ENCODE measurements at regions not wholly inside any gene's neighbourhood (a gene's known extent, or its start where the extent isn't known, plus 50 kb on each side); places are given as distances from the start of the nearest gene placed in this dataset.

DNA sequence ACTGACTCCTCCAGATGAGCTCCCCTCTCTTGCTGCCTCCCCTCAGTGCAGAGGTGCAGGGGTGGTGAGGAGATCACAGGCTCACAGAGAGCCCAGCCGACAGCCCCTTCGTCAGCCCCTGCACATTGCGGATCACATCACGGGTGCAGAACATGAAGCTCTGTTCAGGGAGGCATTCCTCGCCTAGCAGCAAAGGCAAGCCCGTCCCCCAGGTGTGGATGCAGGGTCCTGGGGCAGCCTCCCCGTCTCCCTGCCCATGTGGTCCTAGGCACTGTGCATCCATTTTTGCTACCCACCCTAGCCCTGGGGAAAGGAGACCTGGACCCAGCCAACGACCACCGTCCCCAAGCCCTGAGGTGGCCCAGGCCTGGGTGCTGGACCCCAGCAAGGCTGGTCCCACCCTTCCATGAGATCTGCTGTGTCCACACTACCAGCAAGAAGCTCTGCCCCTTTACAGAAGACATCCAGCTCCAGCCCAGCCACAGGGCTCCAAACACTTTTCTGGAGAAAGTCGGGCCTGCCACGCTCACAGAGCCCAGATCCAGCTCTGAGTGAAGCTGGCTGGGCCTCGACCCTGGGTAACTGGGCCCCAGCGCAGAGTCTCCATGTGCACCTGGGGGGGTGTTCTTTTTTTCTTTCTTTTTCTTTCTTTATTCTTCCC, 248.7 kb downstream of the NPHP4 start:
- no peak for TF ChIP-seq POLR2AphosphoS5 (IDR thresholded peaks at IDR 0.05; ENCODE audit: low read depth)
- TF ChIP-seq, protein P1, sequence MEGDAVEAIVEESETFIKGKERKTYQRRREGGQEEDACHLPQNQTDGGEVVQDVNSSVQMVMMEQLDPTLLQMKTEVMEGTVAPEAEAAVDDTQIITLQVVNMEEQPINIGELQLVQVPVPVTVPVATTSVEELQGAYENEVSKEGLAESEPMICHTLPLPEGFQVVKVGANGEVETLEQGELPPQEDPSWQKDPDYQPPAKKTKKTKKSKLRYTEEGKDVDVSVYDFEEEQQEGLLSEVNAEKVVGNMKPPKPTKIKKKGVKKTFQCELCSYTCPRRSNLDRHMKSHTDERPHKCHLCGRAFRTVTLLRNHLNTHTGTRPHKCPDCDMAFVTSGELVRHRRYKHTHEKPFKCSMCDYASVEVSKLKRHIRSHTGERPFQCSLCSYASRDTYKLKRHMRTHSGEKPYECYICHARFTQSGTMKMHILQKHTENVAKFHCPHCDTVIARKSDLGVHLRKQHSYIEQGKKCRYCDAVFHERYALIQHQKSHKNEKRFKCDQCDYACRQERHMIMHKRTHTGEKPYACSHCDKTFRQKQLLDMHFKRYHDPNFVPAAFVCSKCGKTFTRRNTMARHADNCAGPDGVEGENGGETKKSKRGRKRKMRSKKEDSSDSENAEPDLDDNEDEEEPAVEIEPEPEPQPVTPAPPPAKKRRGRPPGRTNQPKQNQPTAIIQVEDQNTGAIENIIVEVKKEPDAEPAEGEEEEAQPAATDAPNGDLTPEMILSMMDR (conservative IDR thresholded peaks at IDR 0.05; ENCODE audit: low read depth in 2 of 2) = no peak
- TF ChIP-seq EZH2 (IDR thresholded peaks at IDR 0.05; ENCODE audit: low read depth, unreplicated experiment) = no peak
- TF ChIP-seq, protein P2, sequence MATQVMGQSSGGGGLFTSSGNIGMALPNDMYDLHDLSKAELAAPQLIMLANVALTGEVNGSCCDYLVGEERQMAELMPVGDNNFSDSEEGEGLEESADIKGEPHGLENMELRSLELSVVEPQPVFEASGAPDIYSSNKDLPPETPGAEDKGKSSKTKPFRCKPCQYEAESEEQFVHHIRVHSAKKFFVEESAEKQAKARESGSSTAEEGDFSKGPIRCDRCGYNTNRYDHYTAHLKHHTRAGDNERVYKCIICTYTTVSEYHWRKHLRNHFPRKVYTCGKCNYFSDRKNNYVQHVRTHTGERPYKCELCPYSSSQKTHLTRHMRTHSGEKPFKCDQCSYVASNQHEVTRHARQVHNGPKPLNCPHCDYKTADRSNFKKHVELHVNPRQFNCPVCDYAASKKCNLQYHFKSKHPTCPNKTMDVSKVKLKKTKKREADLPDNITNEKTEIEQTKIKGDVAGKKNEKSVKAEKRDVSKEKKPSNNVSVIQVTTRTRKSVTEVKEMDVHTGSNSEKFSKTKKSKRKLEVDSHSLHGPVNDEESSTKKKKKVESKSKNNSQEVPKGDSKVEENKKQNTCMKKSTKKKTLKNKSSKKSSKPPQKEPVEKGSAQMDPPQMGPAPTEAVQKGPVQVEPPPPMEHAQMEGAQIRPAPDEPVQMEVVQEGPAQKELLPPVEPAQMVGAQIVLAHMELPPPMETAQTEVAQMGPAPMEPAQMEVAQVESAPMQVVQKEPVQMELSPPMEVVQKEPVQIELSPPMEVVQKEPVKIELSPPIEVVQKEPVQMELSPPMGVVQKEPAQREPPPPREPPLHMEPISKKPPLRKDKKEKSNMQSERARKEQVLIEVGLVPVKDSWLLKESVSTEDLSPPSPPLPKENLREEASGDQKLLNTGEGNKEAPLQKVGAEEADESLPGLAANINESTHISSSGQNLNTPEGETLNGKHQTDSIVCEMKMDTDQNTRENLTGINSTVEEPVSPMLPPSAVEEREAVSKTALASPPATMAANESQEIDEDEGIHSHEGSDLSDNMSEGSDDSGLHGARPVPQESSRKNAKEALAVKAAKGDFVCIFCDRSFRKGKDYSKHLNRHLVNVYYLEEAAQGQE (IDR thresholded peaks at IDR 0.05; ENCODE audit: unreplicated experiment) = no peak
- TF ChIP-seq, protein P3, sequence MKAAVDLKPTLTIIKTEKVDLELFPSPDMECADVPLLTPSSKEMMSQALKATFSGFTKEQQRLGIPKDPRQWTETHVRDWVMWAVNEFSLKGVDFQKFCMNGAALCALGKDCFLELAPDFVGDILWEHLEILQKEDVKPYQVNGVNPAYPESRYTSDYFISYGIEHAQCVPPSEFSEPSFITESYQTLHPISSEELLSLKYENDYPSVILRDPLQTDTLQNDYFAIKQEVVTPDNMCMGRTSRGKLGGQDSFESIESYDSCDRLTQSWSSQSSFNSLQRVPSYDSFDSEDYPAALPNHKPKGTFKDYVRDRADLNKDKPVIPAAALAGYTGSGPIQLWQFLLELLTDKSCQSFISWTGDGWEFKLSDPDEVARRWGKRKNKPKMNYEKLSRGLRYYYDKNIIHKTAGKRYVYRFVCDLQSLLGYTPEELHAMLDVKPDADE (IDR thresholded peaks at IDR 0.05) = no peak
- no peak for TF ChIP-seq EZH2phosphoT487 (IDR thresholded peaks at IDR 0.05; ENCODE audit: unreplicated experiment)
- TF ChIP-seq NANOG (IDR thresholded peaks at IDR 0.05; ENCODE audit: borderline replicate concordance) = no peak
- no peak for TF ChIP-seq JUNB (IDR thresholded peaks at IDR 0.05; ENCODE audit: unreplicated experiment)
